ENCODE measurements at regions not wholly inside any gene's neighbourhood (a gene's known extent, or its start where the extent isn't known, plus 50 kb on each side); places are given as distances from the start of the nearest gene placed in this dataset.

GRCh38 chr1:8216005-8216404 is 101.9 kb upstream of the SLC45A1 start:
- Mint-ChIP-seq H3K9me3 (no peaks in the 10 kb centered on the region), H3K4me1 (no peaks in the 10 kb centered on the region), H3K36me3 (no peaks in the 10 kb centered on the region), H3K4me3 (no peak overlapping the region), H3K27me3 (peaks cover 91% of the 10 kb centered on the region), H3K27ac (no peak overlapping the region)
- no peak for ATAC-seq

- H3K4me3 Mint-ChIP-seq = no peak overlapping the region
- no peaks in the 10 kb centered on the region for H3K4me1 Mint-ChIP-seq
- ATAC-seq = no peak
- no peak overlapping the region for H3K27ac Mint-ChIP-seq
- H3K27me3 Mint-ChIP-seq = peaks cover 91% of the 10 kb centered on the region
- no peaks in the 10 kb centered on the region for H3K9me3 Mint-ChIP-seq
- H3K36me3 Mint-ChIP-seq = no peaks in the 10 kb centered on the region
Observed at GRCh38 chr1:8214501-8215173, 103.3 kb upstream of the SLC45A1 start.

GRCh38 chr1:8213676-8214075 is 104.2 kb upstream of the SLC45A1 start:
- H3K4me1 Mint-ChIP-seq = no peaks in the 10 kb centered on the region
- H3K4me3 Mint-ChIP-seq = no peak overlapping the region
- no peaks in the 10 kb centered on the region for H3K36me3 Mint-ChIP-seq
- ATAC-seq = no peak
- no peak overlapping the region for H3K27ac Mint-ChIP-seq
- H3K9me3 Mint-ChIP-seq = no peaks in the 10 kb centered on the region
- H3K27me3 Mint-ChIP-seq = peaks cover 91% of the 10 kb centered on the region

GRCh38 chr1:8213136-8213535 is 104.8 kb upstream of the SLC45A1 start:
- no peak for ATAC-seq

GRCh38 chr1:8212580-8213031 is 105.3 kb upstream of the SLC45A1 start:
- no peak for ATAC-seq
- Mint-ChIP-seq H3K9me3 (no peaks in the 10 kb centered on the region), H3K27ac (no peak overlapping the region), H3K27me3 (peaks cover 85% of the 10 kb centered on the region), H3K36me3 (no peaks in the 10 kb centered on the region), H3K4me1 (no peaks in the 10 kb centered on the region), H3K4me3 (no peak overlapping the region)

More at GRCh38 chr1:8213136-8213535, 104.8 kb upstream of the SLC45A1 start:
- H3K36me3 Mint-ChIP-seq = no peaks in the 10 kb centered on the region
- peaks cover 91% of the 10 kb centered on the region for H3K27me3 Mint-ChIP-seq
- no peak overlapping the region for H3K4me3 Mint-ChIP-seq
- H3K9me3 Mint-ChIP-seq = no peaks in the 10 kb centered on the region
- H3K27ac Mint-ChIP-seq = no peak overlapping the region
- no peaks in the 10 kb centered on the region for H3K4me1 Mint-ChIP-seq

- Mint-ChIP-seq H3K36me3 (no peaks in the 10 kb centered on the region), H3K27ac (no peak overlapping the region), H3K27me3 (peaks cover 80% of the 10 kb centered on the region), H3K4me1 (no peaks in the 10 kb centered on the region), H3K9me3 (no peaks in the 10 kb centered on the region), H3K4me3 (no peak overlapping the region)
- no peak for ATAC-seq
Observed at GRCh38 chr1:8211883-8212579, 105.9 kb upstream of the SLC45A1 start.

GRCh38 chr1:8211251-8211882 is 106.5 kb upstream of the SLC45A1 start:
- H3K27me3 Mint-ChIP-seq = peaks cover 79% of the 10 kb centered on the region
- H3K4me3 Mint-ChIP-seq = no peak overlapping the region
- ATAC-seq = no peak
- H3K9me3 Mint-ChIP-seq = no peaks in the 10 kb centered on the region
- H3K4me1 Mint-ChIP-seq = no peaks in the 10 kb centered on the region
- no peaks in the 10 kb centered on the region for H3K36me3 Mint-ChIP-seq
- no peak overlapping the region for H3K27ac Mint-ChIP-seq

- no peak overlapping the region for H3K4me3 Mint-ChIP-seq
- H3K27ac Mint-ChIP-seq = no peak overlapping the region
- no peaks in the 10 kb centered on the region for H3K36me3 Mint-ChIP-seq
Observed at GRCh38 chr1:8207202-8207601, 110.7 kb upstream of the SLC45A1 start.

GRCh38 chr1:8206391-8206790 is 111.5 kb upstream of the SLC45A1 start:
- Mint-ChIP-seq H3K27me3 (peaks cover 55% of the 10 kb centered on the region), H3K27ac (no peak overlapping the region), H3K4me1 (no peaks in the 10 kb centered on the region), H3K9me3 (no peaks in the 10 kb centered on the region), H3K4me3 (no peak overlapping the region), H3K36me3 (no peaks in the 10 kb centered on the region)
- ATAC-seq = no peak

More at GRCh38 chr1:8207202-8207601, 110.7 kb upstream of the SLC45A1 start:
- Mint-ChIP-seq H3K4me1 (no peaks in the 10 kb centered on the region), H3K27me3 (peaks cover 58% of the 10 kb centered on the region), H3K9me3 (no peaks in the 10 kb centered on the region)
- no peak for ATAC-seq

- no peaks in the 10 kb centered on the region for H3K9me3 Mint-ChIP-seq
- ATAC-seq = no peak
- no peaks in the 10 kb centered on the region for H3K36me3 Mint-ChIP-seq
- H3K27ac Mint-ChIP-seq = no peak overlapping the region
- H3K4me1 Mint-ChIP-seq = no peaks in the 10 kb centered on the region
- peaks cover 49% of the 10 kb centered on the region for H3K27me3 Mint-ChIP-seq
- H3K4me3 Mint-ChIP-seq = no peak overlapping the region
Observed at GRCh38 chr1:8205771-8206170, 112.1 kb upstream of the SLC45A1 start.

- H3K9me3 Mint-ChIP-seq = no peaks in the 10 kb centered on the region
- no peaks in the 10 kb centered on the region for H3K4me1 Mint-ChIP-seq
- H3K4me3 Mint-ChIP-seq = no peak overlapping the region
- no peak overlapping the region for H3K27ac Mint-ChIP-seq
- H3K27me3 Mint-ChIP-seq = peaks cover 48% of the 10 kb centered on the region
- no peak for ATAC-seq
- no peaks in the 10 kb centered on the region for H3K36me3 Mint-ChIP-seq
Observed at GRCh38 chr1:8204826-8205225, 113.1 kb upstream of the SLC45A1 start.

GRCh38 chr1:8203551-8203950 is 114.4 kb upstream of the SLC45A1 start:
- Mint-ChIP-seq H3K9me3 (no peaks in the 10 kb centered on the region), H3K36me3 (no peaks in the 10 kb centered on the region), H3K27me3 (peaks cover 41% of the 10 kb centered on the region), H3K4me3 (no peak overlapping the region), H3K27ac (no peak overlapping the region), H3K4me1 (no peaks in the 10 kb centered on the region)
- ATAC-seq = no peak

- no peaks in the 10 kb centered on the region for H3K9me3 Mint-ChIP-seq
- H3K4me1 Mint-ChIP-seq = no peaks in the 10 kb centered on the region
- H3K27ac Mint-ChIP-seq = no peak overlapping the region
- H3K4me3 Mint-ChIP-seq = no peak overlapping the region
- H3K36me3 Mint-ChIP-seq = no peaks in the 10 kb centered on the region
- peaks cover 41% of the 10 kb centered on the region for H3K27me3 Mint-ChIP-seq
- ATAC-seq = no peak
Observed at GRCh38 chr1:8203056-8203455, 114.9 kb upstream of the SLC45A1 start.

- H3K27me3 Mint-ChIP-seq = peaks cover 41% of the 10 kb centered on the region
- no peak overlapping the region for H3K4me3 Mint-ChIP-seq
- H3K27ac Mint-ChIP-seq = no peak overlapping the region
- H3K36me3 Mint-ChIP-seq = no peaks in the 10 kb centered on the region
- H3K9me3 Mint-ChIP-seq = no peaks in the 10 kb centered on the region
- no peaks in the 10 kb centered on the region for H3K4me1 Mint-ChIP-seq
- ATAC-seq = no peak
Observed at GRCh38 chr1:8202182-8202905, 115.6 kb upstream of the SLC45A1 start.

- no peak overlapping the region for H3K4me3 Mint-ChIP-seq
- no peak overlapping the region for H3K27ac Mint-ChIP-seq
- H3K9me3 Mint-ChIP-seq = no peaks in the 10 kb centered on the region
- peaks cover 35% of the 10 kb centered on the region for H3K27me3 Mint-ChIP-seq
- H3K36me3 Mint-ChIP-seq = no peaks in the 10 kb centered on the region
- no peaks in the 10 kb centered on the region for H3K4me1 Mint-ChIP-seq
- no peak for ATAC-seq
Observed at GRCh38 chr1:8201331-8201861, 116.5 kb upstream of the SLC45A1 start.

Data from stimulated activated memory B cell treated with anti-CD40 and anti-IgM and Interleukin-4, amounts not matched to agents 10 μg/mL and 1 μg/mL and 100 μg/mL, for 72 hours (primary cell).